MM.1S (cell line): ENCODE measurements at regions not wholly inside any gene's neighbourhood (a gene's known extent, or its start where the extent isn't known, plus 50 kb on each side); places are given as distances from the start of the nearest gene placed in this dataset.
"Not testable (repeated sequence)": the region's sequence is repeated elsewhere in the genome, so short reads cannot be mapped to it uniquely, and the experiment has no call there.

Source experiments
- DNase-seq: peaks from one replicate; pipeline ENCODE4 v3.0.0-alpha.2; 2015
- H2AFZ ChIP-seq: fragments of 300-600 bp; sonication (generic); 2 replicates; pipeline ENCODE4 v1.6.0; 2016; ENCODE audit warnings: antibody characterized with exemption, low read length
- H3F3A ChIP-seq: fragments of 300-600 bp; sonication (generic); 2 replicates; pipeline ENCODE4 v1.6.1; 2016; ENCODE audit warnings: mild to moderate bottlenecking, antibody characterized with exemption, low read length, moderate library complexity, mixed read lengths; ENCODE audit not compliant: insufficient read depth
- H3K27ac ChIP-seq: fragments of 300-600 bp; sonication (generic); 2 replicates; pipeline ENCODE4 v1.5.1; 2016; ENCODE audit warnings: mild to moderate bottlenecking, low read length
- H3K27me3 ChIP-seq: fragments of 300-600 bp; sonication (generic); replicated peaks from 2 replicates; pipeline ENCODE4 v1.6.0; 2016; ENCODE audit warnings: low read length; ENCODE audit not compliant: insufficient read depth
- H3K36me3 ChIP-seq: fragments of 300-600 bp; sonication (generic); replicated peaks from 2 replicates; pipeline ENCODE4 v1.6.1; 2016; ENCODE audit warnings: mild to moderate bottlenecking, low read length, mixed read lengths; ENCODE audit not compliant: insufficient read depth
- H3K4me1 ChIP-seq: fragments of 300-600 bp; sonication (generic); 2 replicates; pipeline ENCODE4 v1.6.1; 2016; ENCODE audit warnings: low read length, mixed read lengths
- H3K4me2 ChIP-seq: fragments of 300-600 bp; sonication (generic); 2 replicates; pipeline ENCODE4 v1.6.0; 2016; ENCODE audit warnings: low read depth, low read length
- H3K4me3 ChIP-seq: fragments of 300-600 bp; sonication (generic); 2 replicates; pipeline ENCODE4 v1.5.1; 2016; ENCODE audit warnings: low read length, mixed read lengths
- H3K79me2 ChIP-seq: fragments of 300-600 bp; sonication (generic); 2 replicates; pipeline ENCODE4 v1.6.1; 2016; ENCODE audit warnings: mixed run types, low read length, mixed read lengths
- H3K9ac ChIP-seq: fragments of 300-600 bp; sonication (generic); 2 replicates; pipeline ENCODE4 v1.6.1; 2016; ENCODE audit warnings: low read length, mixed read lengths
- H3K9me2 ChIP-seq: fragments of 300-600 bp; sonication (generic); replicated peaks from 2 replicates; pipeline ENCODE4 v1.6.1; 2016; ENCODE audit warnings: mild to moderate bottlenecking, low read length, mixed read lengths; ENCODE audit not compliant: insufficient read depth
- H3K9me3 ChIP-seq: fragments of 300-600 bp; sonication (generic); replicated peaks from 2 replicates; pipeline ENCODE4 v1.6.1; 2016; ENCODE audit warnings: mild to moderate bottlenecking, low read length, mixed read lengths; ENCODE audit not compliant: insufficient read depth
- H4K20me1 ChIP-seq: fragments of 300-600 bp; sonication (generic); 2 replicates; pipeline ENCODE4 v1.6.1; 2016; ENCODE audit warnings: mild to moderate bottlenecking, low read length, moderate library complexity, mixed read lengths; ENCODE audit not compliant: insufficient read depth
- CTCF ChIP-seq: fragments of 300-600 bp; sonication (generic); IDR thresholded peaks from 2 replicates; pipeline ENCODE4 v1.5.1; 2016; ENCODE audit warnings: antibody characterized with exemption, low read length, mixed read lengths
- EZH2 ChIP-seq: fragments of 300-600 bp; sonication (generic); optimal IDR thresholded peaks from 2 replicates; pipeline ENCODE3; 2017; ENCODE audit warnings: low read depth, mild to moderate bottlenecking, antibody characterized with exemption, low read length, mixed read lengths
- EZH2phosphoT487 ChIP-seq: fragments of 300-600 bp; sonication (generic); IDR thresholded peaks from 2 replicates; pipeline ENCODE4 v1.6.1; 2018; ENCODE audit warnings: antibody characterized with exemption, low read length

- no peak overlapping the region for H3K4me2 ChIP-seq
- H3K4me1 ChIP-seq: 0 out of 2 replicates have a peak, but pooled peaks cover 7% of the 10 kb centered on the region
- H4K20me1 ChIP-seq: no peaks in the 10 kb centered on the region
- no peaks in the 10 kb centered on the region for H3K36me3 ChIP-seq
- H3K9me2 ChIP-seq: no peaks in the 10 kb centered on the region
- TF ChIP-seq CTCF: no peak
- no peak for TF ChIP-seq EZH2
- TF ChIP-seq EZH2phosphoT487: no peak
- H2AFZ ChIP-seq: no peak overlapping the region
- H3K9me3 ChIP-seq: no peaks in the 10 kb centered on the region
- no peaks in the 10 kb centered on the region for H3K27me3 ChIP-seq
- H3K9ac ChIP-seq: no peak overlapping the region
- H3K27ac ChIP-seq: no peak overlapping the region
- no peaks in the 10 kb centered on the region for H3F3A ChIP-seq
- H3K79me2 ChIP-seq: no peaks in the 10 kb centered on the region
- no peak for DNase-seq
- H3K4me3 ChIP-seq: no peak overlapping the region
These were observed 86.8 kb downstream of the TMCO5A start for GRCh38 chr15:38021259-38021658.

- Histone ChIP-seq H3K9ac (no peak overlapping the region), H3K4me1 (0 out of 2 replicates have a peak, but pooled peaks cover 7% of the 10 kb centered on the region), H3K27me3 (no peaks in the 10 kb centered on the region), H3K4me3 (no peak overlapping the region), H3K9me2 (no peaks in the 10 kb centered on the region), H3K36me3 (no peaks in the 10 kb centered on the region), H2AFZ (0 out of 2 replicates have a peak overlapping the region, but pooled peaks have one; percentile 6), H3K27ac (no peak overlapping the region), H3K79me2 (no peaks in the 10 kb centered on the region), H3F3A (no peaks in the 10 kb centered on the region), H3K9me3 (no peaks in the 10 kb centered on the region), H3K4me2 (no peak overlapping the region), H4K20me1 (no peaks in the 10 kb centered on the region)
- no peak for DNase-seq
- TF ChIP-seq EZH2phosphoT487: no peak
- no peak for TF ChIP-seq EZH2
- TF ChIP-seq CTCF: no peak
These were observed 90.1 kb downstream of the TMCO5A start for GRCh38 chr15:38024293-38025091.

GRCh38 chr15:38025656-38026055, 91.2 kb downstream of the TMCO5A start:
- H4K20me1 ChIP-seq, H3K4me3 ChIP-seq, H3K9me3 ChIP-seq, H3K27me3 ChIP-seq, H3K9me2 ChIP-seq, H3K4me2 ChIP-seq, H3F3A ChIP-seq, H3K27ac ChIP-seq, H3K9ac ChIP-seq, H3K36me3 ChIP-seq, H2AFZ ChIP-seq, DNase-seq, H3K4me1 ChIP-seq, H3K79me2 ChIP-seq: not testable (repeated sequence)

GRCh38 chr15:38028869-38029268, 94.4 kb downstream of the TMCO5A start:
- Histone ChIP-seq H3K9me2 (no peaks in the 10 kb centered on the region), H3K4me2 (no peak overlapping the region), H3K79me2 (no peaks in the 10 kb centered on the region), H3K36me3 (no peaks in the 10 kb centered on the region), H3K27ac (no peak overlapping the region), H2AFZ (no peak overlapping the region), H3K27me3 (no peaks in the 10 kb centered on the region), H4K20me1 (no peaks in the 10 kb centered on the region), H3K4me1 (0 out of 2 replicates have a peak, but pooled peaks cover 7% of the 10 kb centered on the region), H3K9me3 (no peaks in the 10 kb centered on the region), H3K4me3 (no peak overlapping the region), H3F3A (no peaks in the 10 kb centered on the region), H3K9ac (no peak overlapping the region)
- no peak for DNase-seq
- TF ChIP-seq EZH2 (no peak), CTCF (no peak), EZH2phosphoT487 (no peak)
